ENCODE measurements at regions not wholly inside any gene's neighbourhood (a gene's known extent, or its start where the extent isn't known, plus 50 kb on each side); places are given as distances from the start of the nearest gene placed in this dataset.

DNA sequence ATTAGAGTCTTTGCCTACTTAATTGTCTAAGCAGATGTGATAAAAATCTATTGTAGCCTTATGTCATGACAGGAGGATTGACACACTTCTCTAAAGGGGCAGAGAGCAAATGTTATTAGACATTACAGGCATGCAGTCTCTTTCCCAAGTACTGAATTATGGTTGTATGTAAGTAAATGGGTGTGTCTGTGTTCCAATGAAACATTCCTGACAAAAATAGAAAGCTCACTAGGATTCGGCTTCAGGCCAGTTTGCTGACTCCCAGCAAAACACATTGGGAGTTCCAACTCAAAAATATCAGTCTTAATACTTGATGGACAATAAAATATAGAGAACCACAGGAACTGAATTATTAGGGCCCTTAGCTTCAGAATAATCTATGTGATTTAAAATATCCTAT lies 1480.4 kb downstream of the FAM181B start:
- Histone ChIP-seq H3K9me3 (ENCODE audit: control insufficient read depth in 4 of 4, low read length in 3 of 4) (no peaks in the 10 kb centered on the region), H3K4me3 (ENCODE audit: low read depth in 1 of 3, low read length in 3 of 3) (no peak overlapping the region), H3K36me3 (ENCODE audit: control insufficient read depth in 4 of 4, insufficient read depth in 3 of 4, low read depth in 1 of 4, low read length in 3 of 4) (no peaks in the 10 kb centered on the region), H3K9ac (ENCODE audit: low read depth in 1 of 2, low read length in 2 of 2) (no peak overlapping the region), H3K27me3 (ENCODE audit: control insufficient read depth in 4 of 4, insufficient read depth in 4 of 4, low read length in 3 of 4) (no peaks in the 10 kb centered on the region), H3K27ac (ENCODE audit: low read depth in 1 of 2, low read length in 2 of 2) (no peak overlapping the region), H3K4me1 (ENCODE audit: control insufficient read depth in 4 of 4, insufficient read depth in 4 of 4, low read length in 3 of 4) (no peaks in the 10 kb centered on the region)
- 46% methylated on average over 1 of the region's 1 CpG for WGBS
- TF ChIP-seq YY1 (IDR thresholded peaks at IDR 0.05) (no peak), HNF4A (conservative IDR thresholded peaks at IDR 0.05) (no peak), EGR1 (IDR thresholded peaks at IDR 0.05; ENCODE audit: low read depth in 2 of 2) (no peak), JUND (IDR thresholded peaks at IDR 0.05) (no peak), HNF4G (IDR thresholded peaks at IDR 0.05) (no peak), RAD21 (IDR thresholded peaks at IDR 0.05) (no peak), TAF1 (conservative IDR thresholded peaks at IDR 0.05) (no peak)
- TF ChIP-seq, protein P1, sequence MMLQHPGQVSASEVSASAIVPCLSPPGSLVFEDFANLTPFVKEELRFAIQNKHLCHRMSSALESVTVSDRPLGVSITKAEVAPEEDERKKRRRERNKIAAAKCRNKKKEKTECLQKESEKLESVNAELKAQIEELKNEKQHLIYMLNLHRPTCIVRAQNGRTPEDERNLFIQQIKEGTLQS (IDR thresholded peaks at IDR 0.05): no peak
- TF ChIP-seq, protein P2, sequence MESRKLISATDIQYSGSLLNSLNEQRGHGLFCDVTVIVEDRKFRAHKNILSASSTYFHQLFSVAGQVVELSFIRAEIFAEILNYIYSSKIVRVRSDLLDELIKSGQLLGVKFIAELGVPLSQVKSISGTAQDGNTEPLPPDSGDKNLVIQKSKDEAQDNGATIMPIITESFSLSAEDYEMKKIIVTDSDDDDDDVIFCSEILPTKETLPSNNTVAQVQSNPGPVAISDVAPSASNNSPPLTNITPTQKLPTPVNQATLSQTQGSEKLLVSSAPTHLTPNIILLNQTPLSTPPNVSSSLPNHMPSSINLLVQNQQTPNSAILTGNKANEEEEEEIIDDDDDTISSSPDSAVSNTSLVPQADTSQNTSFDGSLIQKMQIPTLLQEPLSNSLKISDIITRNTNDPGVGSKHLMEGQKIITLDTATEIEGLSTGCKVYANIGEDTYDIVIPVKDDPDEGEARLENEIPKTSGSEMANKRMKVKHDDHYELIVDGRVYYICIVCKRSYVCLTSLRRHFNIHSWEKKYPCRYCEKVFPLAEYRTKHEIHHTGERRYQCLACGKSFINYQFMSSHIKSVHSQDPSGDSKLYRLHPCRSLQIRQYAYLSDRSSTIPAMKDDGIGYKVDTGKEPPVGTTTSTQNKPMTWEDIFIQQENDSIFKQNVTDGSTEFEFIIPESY (IDR thresholded peaks at IDR 0.05): no peak
- TF ChIP-seq, protein P3, sequence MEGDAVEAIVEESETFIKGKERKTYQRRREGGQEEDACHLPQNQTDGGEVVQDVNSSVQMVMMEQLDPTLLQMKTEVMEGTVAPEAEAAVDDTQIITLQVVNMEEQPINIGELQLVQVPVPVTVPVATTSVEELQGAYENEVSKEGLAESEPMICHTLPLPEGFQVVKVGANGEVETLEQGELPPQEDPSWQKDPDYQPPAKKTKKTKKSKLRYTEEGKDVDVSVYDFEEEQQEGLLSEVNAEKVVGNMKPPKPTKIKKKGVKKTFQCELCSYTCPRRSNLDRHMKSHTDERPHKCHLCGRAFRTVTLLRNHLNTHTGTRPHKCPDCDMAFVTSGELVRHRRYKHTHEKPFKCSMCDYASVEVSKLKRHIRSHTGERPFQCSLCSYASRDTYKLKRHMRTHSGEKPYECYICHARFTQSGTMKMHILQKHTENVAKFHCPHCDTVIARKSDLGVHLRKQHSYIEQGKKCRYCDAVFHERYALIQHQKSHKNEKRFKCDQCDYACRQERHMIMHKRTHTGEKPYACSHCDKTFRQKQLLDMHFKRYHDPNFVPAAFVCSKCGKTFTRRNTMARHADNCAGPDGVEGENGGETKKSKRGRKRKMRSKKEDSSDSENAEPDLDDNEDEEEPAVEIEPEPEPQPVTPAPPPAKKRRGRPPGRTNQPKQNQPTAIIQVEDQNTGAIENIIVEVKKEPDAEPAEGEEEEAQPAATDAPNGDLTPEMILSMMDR (IDR thresholded peaks at IDR 0.05; ENCODE audit: low read depth, low read length, missing input control): no peak
- no peak for DNase-seq (ENCODE audit: low spot score)

DNA sequence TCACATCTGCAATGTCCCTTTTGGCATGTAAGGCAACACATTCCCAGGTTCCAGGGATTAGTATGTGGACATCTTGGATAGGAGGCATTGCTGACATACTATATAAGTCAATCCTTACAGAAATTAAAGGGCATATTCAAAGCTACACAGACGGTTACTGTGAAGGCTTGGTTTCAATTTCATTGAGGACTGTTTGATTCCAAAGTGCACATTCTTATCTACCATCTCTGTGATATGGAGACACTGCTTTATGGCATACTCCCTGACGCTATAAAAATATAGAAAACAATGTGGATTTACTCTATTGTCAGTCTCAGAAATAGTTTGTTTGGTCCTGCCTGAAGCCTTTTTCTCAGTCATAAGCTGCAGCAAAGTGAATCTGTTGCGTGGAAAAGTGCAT lies 1486.7 kb downstream of the FAM181B start:
- Histone ChIP-seq H3K27me3 (ENCODE audit: control insufficient read depth in 4 of 4, insufficient read depth in 4 of 4, low read length in 3 of 4) (peaks cover 0 to 4% (median 0%) of the 10 kb centered on the region in 4 donors), H3K36me3 (ENCODE audit: control insufficient read depth in 4 of 4, insufficient read depth in 3 of 4, low read depth in 1 of 4, low read length in 3 of 4) (no peaks in the 10 kb centered on the region), H3K4me3 (ENCODE audit: low read depth in 1 of 3, low read length in 3 of 3) (no peak overlapping the region), H3K9me3 (ENCODE audit: control insufficient read depth in 4 of 4, low read length in 3 of 4) (no peaks in the 10 kb centered on the region), H3K9ac (ENCODE audit: low read depth in 1 of 2, low read length in 2 of 2) (no peak overlapping the region), H3K4me1 (ENCODE audit: control insufficient read depth in 4 of 4, insufficient read depth in 4 of 4, low read length in 3 of 4) (no peaks in the 10 kb centered on the region), H3K27ac (ENCODE audit: low read depth in 1 of 2, low read length in 2 of 2) (no peak overlapping the region)
- 39% methylated on average over 3 of the region's 3 CpGs for WGBS
- DNase-seq (ENCODE audit: low spot score): no peak
- TF ChIP-seq SP1 (IDR thresholded peaks at IDR 0.05): no peak
- TF ChIP-seq, protein P4, sequence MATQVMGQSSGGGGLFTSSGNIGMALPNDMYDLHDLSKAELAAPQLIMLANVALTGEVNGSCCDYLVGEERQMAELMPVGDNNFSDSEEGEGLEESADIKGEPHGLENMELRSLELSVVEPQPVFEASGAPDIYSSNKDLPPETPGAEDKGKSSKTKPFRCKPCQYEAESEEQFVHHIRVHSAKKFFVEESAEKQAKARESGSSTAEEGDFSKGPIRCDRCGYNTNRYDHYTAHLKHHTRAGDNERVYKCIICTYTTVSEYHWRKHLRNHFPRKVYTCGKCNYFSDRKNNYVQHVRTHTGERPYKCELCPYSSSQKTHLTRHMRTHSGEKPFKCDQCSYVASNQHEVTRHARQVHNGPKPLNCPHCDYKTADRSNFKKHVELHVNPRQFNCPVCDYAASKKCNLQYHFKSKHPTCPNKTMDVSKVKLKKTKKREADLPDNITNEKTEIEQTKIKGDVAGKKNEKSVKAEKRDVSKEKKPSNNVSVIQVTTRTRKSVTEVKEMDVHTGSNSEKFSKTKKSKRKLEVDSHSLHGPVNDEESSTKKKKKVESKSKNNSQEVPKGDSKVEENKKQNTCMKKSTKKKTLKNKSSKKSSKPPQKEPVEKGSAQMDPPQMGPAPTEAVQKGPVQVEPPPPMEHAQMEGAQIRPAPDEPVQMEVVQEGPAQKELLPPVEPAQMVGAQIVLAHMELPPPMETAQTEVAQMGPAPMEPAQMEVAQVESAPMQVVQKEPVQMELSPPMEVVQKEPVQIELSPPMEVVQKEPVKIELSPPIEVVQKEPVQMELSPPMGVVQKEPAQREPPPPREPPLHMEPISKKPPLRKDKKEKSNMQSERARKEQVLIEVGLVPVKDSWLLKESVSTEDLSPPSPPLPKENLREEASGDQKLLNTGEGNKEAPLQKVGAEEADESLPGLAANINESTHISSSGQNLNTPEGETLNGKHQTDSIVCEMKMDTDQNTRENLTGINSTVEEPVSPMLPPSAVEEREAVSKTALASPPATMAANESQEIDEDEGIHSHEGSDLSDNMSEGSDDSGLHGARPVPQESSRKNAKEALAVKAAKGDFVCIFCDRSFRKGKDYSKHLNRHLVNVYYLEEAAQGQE (IDR thresholded peaks at IDR 0.05): no peak
- TF ChIP-seq, protein P3 (IDR thresholded peaks at IDR 0.05; ENCODE audit: low read depth, low read length, missing input control): no peak
- TF ChIP-seq JUND (IDR thresholded peaks at IDR 0.05): no peak
- TF ChIP-seq, protein P5, sequence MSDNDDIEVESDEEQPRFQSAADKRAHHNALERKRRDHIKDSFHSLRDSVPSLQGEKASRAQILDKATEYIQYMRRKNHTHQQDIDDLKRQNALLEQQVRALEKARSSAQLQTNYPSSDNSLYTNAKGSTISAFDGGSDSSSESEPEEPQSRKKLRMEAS (IDR thresholded peaks at IDR 0.05): no peak
- no peak for TF ChIP-seq YY1 (IDR thresholded peaks at IDR 0.05)
- TF ChIP-seq HNF4G (IDR thresholded peaks at IDR 0.05): no peak
- TF ChIP-seq, protein P2 (IDR thresholded peaks at IDR 0.05): no peak
- no peak for TF ChIP-seq EGR1 (IDR thresholded peaks at IDR 0.05; ENCODE audit: low read depth in 2 of 2)
- no peak for TF ChIP-seq TAF1 (conservative IDR thresholded peaks at IDR 0.05)
- no peak for TF ChIP-seq FOXA1 (IDR thresholded peaks at IDR 0.05)
- TF ChIP-seq, protein P1 (IDR thresholded peaks at IDR 0.05): no peak
- TF ChIP-seq GABPA (IDR thresholded peaks at IDR 0.05 in 1 of 2, conservative IDR thresholded peaks at IDR 0.05 in 1 of 2): no peak

Measured in liver (tissue), 8 donors.